GM12891 (cell line): ENCODE measurements at regions not wholly inside any gene's neighbourhood (a gene's known extent, or its start where the extent isn't known, plus 50 kb on each side); places are given as distances from the start of the nearest gene placed in this dataset.

ENCODE experiments used
- DNase-seq: peaks from one replicate; pipeline ENCODE4 v3.0.0; 2011; ENCODE audit warnings: low spot score; ENCODE audit not compliant: insufficient read length
- FAIRE-seq: peaks from 2 replicates; lab custom pipeline; 2011; peaks lifted over from hg19 to GRCh38; lab: Jason Lieb, UNC
- PAX5 ChIP-seq: IDR thresholded peaks from 2 replicates; pipeline ENCODE4 v1.6.1; 2011; ENCODE audit warnings: low read length, moderate library complexity, mild to moderate bottlenecking; ENCODE audit not compliant: insufficient read depth, severe bottlenecking
- POLR2A ChIP-seq: IDR thresholded peaks from 2 replicates; pipeline ENCODE4 v1.6.1; 2011; ENCODE audit warnings: low read depth, low read length, control low read depth
- POLR2AphosphoS5 ChIP-seq: IDR thresholded peaks from 2 replicates; pipeline ENCODE4 v1.6.1; 2011; ENCODE audit warnings: low read depth, low read length, control low read depth
- POU2F2 ChIP-seq: IDR thresholded peaks from 2 replicates; pipeline ENCODE4 v1.6.1; 2011; ENCODE audit warnings: low read depth, mild to moderate bottlenecking, control low read depth, low read length, moderate library complexity
- SPI1 ChIP-seq: IDR thresholded peaks from 2 replicates; pipeline ENCODE4 v1.6.1; 2011; ENCODE audit warnings: low read depth, low read length, control low read depth
- TAF1 ChIP-seq: IDR thresholded peaks from 2 replicates; pipeline ENCODE4 v1.6.1; 2011; ENCODE audit warnings: low read depth, low read length, control low read depth

DNA sequence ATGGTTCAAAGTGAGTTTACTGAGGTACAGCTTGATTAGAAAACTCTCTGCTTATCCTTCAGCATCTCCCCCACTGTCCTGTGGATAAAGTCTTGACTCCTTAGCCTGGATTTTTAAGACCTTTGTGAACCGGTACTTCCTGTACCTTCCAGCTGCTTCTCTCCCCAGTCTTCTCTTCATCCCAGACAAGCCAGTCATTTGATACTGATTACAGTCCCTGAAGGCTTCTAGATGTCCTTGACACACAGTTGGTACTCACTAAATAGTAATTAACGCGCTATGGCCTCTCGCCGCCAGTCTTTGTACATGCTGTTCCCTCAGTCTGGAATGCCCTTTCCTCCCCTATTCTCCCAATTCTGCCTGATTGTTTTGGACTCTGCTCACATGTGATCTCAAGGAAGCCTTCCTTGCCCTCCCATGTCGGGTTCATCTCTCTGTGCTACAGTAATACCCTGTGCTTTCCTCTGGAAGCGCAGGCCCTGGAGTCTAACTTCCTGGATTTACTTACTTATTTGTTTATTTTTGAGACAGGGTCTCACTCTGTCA is 50.6 kb upstream of the PTGR2 start:
- TF ChIP-seq POU2F2 = no peak
- no peak for TF ChIP-seq POLR2A
- no peak for TF ChIP-seq PAX5
- TF ChIP-seq TAF1 = no peak
- no peak for TF ChIP-seq SPI1
- TF ChIP-seq POLR2AphosphoS5 = no peak
- FAIRE-seq = no peak
- no peak for DNase-seq

DNA sequence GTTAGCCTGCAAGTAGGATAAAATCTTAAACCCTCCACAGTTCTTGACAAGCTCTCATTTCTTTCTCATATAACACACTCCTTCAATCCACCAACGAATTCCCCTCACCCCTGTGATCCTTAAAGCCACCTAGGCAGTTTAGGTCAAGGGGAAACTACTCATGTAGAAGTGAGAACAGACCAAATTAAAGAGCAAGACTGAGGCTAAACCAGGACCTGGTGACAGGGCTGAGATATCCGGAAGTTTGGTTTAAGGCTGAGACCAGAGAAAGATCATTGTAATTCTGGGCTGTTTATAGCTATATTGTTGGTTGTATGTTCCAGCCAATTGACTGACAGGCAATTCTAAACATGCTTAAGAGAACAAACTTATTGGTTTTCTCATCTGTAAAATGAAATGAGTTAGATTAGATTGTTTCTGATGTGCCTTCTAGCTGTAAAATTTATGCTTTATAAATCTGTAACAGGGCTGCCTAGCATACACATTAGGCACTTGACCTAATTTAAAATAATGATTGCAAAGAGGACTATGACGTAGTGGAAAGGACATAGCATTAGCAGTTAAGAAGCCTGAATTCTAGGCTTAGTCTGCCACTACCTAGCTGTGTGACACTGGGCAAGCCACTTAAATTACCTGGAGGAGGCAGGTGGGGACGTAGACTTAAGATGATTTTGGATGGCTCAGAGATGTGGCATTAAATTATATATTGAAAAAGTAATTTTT is 53.9 kb upstream of the PTGR2 start:
- TF ChIP-seq POU2F2 (no peak), TAF1 (no peak), SPI1 (peak; percentile 33), POLR2AphosphoS5 (no peak)
- FAIRE-seq = no peak

DNA sequence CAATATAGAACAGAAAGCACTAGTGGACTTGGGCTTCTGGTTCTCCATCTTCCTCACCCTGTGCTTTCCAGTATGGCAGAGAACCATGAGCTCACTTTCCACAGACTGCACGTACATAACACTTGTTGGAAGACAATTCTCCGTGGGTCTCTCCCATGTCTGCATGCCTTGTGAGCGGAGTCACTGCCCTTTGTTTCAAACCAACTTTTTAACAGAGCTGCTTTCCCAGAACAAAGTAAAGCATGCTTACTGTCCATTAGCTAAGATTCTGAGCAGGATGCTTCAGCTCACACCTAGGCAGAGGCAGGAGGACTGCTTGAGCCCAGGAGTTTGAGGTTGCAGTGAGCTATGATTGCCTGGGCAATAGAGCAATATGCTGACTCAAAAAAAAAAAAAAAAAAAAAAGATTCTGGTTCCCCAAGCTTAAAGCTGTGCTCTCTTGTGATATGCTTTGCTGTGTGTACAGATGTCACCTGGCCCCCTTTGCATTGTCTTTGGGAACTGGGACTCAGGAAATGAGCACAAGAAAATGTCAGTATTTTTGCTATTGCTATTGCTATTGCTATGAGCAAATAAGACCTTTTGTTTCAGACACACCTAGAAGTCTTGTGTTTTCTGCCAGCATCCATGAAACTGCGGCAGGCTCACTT is 54.6 kb upstream of the PTGR2 start:
- FAIRE-seq = no peak
- no peak for TF ChIP-seq SPI1

More for the DNA sequence above, 53.9 kb upstream of the PTGR2 start:
- DNase-seq = no peak

DNA sequence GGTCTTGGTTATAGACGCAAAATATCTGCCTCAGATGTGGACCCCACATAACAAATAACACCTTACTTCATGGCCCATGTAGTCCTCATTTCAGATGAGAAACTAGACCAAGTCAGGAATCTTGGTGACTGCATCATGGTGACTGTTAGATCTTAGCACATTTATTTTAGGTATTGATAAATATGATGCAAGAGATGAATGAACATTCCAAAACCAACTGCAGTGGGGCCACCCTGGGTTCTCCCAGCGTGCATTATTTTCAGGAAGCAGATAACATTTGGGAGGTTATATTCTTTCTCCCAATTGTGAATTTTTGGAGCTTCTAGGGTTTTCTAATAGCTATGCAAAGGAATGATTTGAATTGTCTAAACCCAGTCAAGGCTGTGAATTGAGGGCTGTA is 55.2 kb upstream of the PTGR2 start:
- DNase-seq = no peak
- no peak for FAIRE-seq
- TF ChIP-seq POU2F2 = no peak
- TF ChIP-seq POLR2AphosphoS5 = no peak
- TF ChIP-seq TAF1 = no peak
- TF ChIP-seq SPI1 = no peak
- no peak for TF ChIP-seq PAX5
- TF ChIP-seq POLR2A = no peak

More for the DNA sequence above, 54.6 kb upstream of the PTGR2 start:
- no peak for DNase-seq

DNA sequence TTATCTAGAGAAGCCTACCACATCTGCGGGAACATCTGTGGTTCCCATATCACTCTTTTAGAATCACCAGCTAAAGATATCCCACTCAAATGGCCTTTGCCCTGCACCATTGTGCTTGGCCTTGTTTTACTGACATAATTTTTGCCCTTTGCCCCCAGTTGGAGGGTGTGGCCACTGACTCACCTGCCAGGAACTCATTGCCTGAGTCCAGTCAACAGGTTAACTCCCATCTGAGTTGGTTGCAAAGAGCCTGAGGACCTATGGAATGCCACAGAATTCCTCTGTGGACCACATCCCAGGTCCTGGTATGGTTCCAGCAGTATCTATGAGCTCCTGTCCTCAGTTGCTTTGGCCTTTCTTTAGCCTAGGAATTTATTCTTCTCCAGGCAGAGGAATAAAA is 55.7 kb upstream of the PTGR2 start:
- FAIRE-seq = no peak
- DNase-seq = no peak
- TF ChIP-seq PAX5 (no peak), POU2F2 (no peak), POLR2AphosphoS5 (no peak), SPI1 (no peak), POLR2A (no peak), TAF1 (no peak)

DNA sequence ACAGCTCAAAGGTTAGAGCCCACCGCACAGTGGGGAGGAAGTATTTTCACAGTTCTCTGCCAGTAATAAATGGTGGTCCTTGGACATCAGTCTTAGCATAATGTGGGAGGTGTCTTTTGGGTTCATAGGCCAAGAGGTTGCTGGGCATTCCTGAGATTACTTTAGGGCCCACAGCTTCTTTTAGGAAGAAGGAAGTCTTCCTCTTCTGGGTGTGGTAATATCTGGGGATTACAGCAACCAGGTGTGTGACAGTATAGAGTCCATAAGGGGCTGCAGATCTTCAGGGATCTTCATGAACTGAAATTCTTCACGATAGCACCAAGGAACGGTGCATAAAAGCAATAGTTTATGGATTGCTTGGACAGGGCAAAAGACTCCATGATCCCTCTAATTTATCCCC is 56.2 kb upstream of the PTGR2 start:
- DNase-seq (no peak), FAIRE-seq (no peak)
- TF ChIP-seq SPI1 (no peak), POU2F2 (no peak), PAX5 (no peak), POLR2AphosphoS5 (no peak), TAF1 (no peak), POLR2A (no peak)

DNA sequence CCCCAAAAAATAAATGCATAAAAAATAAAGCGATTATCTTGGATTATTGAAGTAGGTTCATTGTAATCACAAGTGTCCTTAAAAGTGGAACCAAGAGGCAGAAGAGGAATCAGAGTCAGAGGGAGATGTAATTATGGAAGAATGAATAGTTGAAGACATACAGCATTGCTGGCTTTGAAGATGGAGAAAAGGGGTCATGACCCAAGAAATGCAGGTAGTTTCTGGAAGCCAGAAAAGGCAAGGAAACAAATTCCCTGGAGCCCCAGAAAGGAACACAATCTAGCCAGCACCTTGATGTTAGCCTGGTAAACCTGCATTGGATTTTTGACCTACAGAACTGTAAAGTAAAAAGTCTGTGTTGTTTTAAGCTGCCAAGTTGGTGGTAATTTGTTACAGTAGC is 57.5 kb upstream of the PTGR2 start:
- TF ChIP-seq POLR2AphosphoS5 = no peak
- no peak for TF ChIP-seq TAF1
- no peak for FAIRE-seq
- no peak for DNase-seq

DNA sequence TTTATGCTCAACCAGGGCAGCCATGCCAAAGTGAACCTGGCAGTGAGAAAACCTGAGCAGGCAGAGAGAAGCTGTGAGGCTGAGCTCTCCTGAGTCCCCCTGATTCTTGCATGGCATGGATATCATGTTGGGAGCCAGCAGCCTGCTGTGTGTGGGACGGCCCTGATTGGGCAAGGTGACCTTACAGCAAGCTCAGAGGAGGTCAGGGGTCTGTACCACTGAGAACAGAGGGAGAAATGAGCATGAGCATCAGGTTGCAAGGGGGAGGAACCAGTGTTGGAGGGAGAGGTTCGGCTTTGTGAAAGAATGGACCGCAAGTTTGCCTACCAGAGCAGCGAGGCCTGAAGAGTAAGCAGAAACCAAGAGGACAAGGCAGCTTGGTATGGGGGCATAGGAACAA is 59.1 kb upstream of the PTGR2 start:
- DNase-seq (no peak), FAIRE-seq (no peak)
- TF ChIP-seq SPI1 (no peak), POLR2AphosphoS5 (no peak), POU2F2 (no peak), TAF1 (no peak), PAX5 (no peak), POLR2A (no peak)

DNA sequence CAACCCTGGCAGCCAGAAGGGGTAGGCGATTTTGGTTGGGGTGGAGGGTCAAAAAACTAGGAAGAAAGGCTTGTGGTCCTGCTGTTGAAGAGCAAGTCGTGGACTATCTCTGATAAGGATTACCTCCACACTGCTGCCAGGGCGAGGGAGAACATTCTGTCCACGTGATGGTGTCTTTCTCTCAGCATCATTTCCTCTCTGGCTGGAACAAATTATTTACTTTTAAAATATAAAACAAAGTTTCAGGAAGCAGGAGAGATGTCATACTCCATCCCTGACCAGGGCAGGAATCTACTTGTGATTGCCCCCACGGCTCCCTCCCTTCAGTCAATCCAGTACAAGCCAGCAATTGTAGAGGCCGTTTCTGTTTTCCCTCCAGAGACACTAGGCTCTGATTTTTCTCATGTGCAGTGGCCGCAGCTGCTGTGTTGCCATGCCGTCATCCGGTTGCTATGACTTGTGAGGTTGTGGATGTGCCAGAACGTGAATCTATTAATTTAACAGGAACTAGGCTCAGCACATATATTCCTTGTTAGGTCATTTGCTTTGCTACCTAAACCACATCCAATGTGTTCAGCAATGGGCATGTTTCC is 61.5 kb upstream of the PTGR2 start:
- FAIRE-seq = no peak
- no peak for DNase-seq
- TF ChIP-seq POLR2A (no peak), SPI1 (no peak), TAF1 (no peak), POLR2AphosphoS5 (no peak), POU2F2 (no peak)
